H9 (cell line): ENCODE measurements at regions not wholly inside any gene's neighbourhood (a gene's known extent, or its start where the extent isn't known, plus 50 kb on each side); places are given as distances from the start of the nearest gene placed in this dataset.

Source experiments
- DNase-seq: peaks from one replicate; pipeline ENCODE4 v3.0.0-alpha.2; 2017
- H2AFZ ChIP-seq: one replicate; pipeline ENCODE4 v1.6.1; 2013; ENCODE audit warnings: mild to moderate bottlenecking, low read length, control low read depth, moderate library complexity
- H2AK5ac ChIP-seq: 2 replicates; pipeline ENCODE4 v1.6.1; 2013; ENCODE audit warnings: low read length, control low read depth, mixed read lengths; ENCODE audit not compliant: insufficient read length
- H2BK120ac ChIP-seq: one replicate; pipeline ENCODE4 v1.6.1; 2013; ENCODE audit warnings: low read depth, mild to moderate bottlenecking, low read length, control low read depth, inconsistent platforms; ENCODE audit not compliant: poor library complexity, severe bottlenecking
- H2BK12ac ChIP-seq: 2 replicates; pipeline ENCODE4 v1.6.1; 2013; ENCODE audit warnings: low read length, control low read depth, mixed read lengths, low read depth; ENCODE audit not compliant: insufficient read length
- H2BK15ac ChIP-seq: 2 replicates; pipeline ENCODE4 v1.6.1; 2013; ENCODE audit warnings: low read depth, low read length, control low read depth
- H2BK20ac ChIP-seq: one replicate; pipeline ENCODE4 v1.6.1; 2013; ENCODE audit warnings: low read depth, mild to moderate bottlenecking, low read length, control low read depth, inconsistent platforms; ENCODE audit not compliant: poor library complexity, severe bottlenecking
- H2BK5ac ChIP-seq: 2 replicates; pipeline ENCODE4 v1.6.1; 2013; ENCODE audit warnings: low read length, control low read depth, mixed read lengths; ENCODE audit not compliant: insufficient read length
- H3K14ac ChIP-seq: 2 replicates; pipeline ENCODE4 v1.6.1; 2013; ENCODE audit warnings: low read length, control low read depth; ENCODE audit not compliant: insufficient read depth
- H3K18ac ChIP-seq: 2 replicates; pipeline ENCODE4 v1.6.1; 2013; ENCODE audit warnings: low read depth, mild to moderate bottlenecking, mixed read lengths, low read length, control low read depth; ENCODE audit not compliant: insufficient read length
- H3K23ac ChIP-seq: 2 replicates; pipeline ENCODE4 v1.6.1; 2013; ENCODE audit warnings: low read length, control low read depth, mixed read lengths, low read depth; ENCODE audit not compliant: insufficient read length
- H3K23me2 ChIP-seq: 2 replicates; pipeline ENCODE4 v1.6.1; 2013; ENCODE audit warnings: low read depth, mild to moderate bottlenecking, mixed read lengths, low read length, control low read depth; ENCODE audit not compliant: insufficient read length, poor library complexity, severe bottlenecking
- H3K27ac ChIP-seq: 2 replicates; pipeline ENCODE4 v1.5.1; 2013; ENCODE audit warnings: low read length, control low read depth, mixed read lengths, low read depth; ENCODE audit not compliant: insufficient read length
- H3K27me3 ChIP-seq: 2 replicates; pipeline ENCODE4 v1.6.1; 2013; ENCODE audit warnings: low read length, control low read depth, inconsistent platforms; ENCODE audit not compliant: insufficient read depth
- H3K4ac ChIP-seq: 2 replicates; pipeline ENCODE4 v1.6.1; 2013; ENCODE audit warnings: low read depth, mild to moderate bottlenecking, control low read depth, inconsistent platforms, low read length, moderate library complexity
- H3K4me1 ChIP-seq: 2 replicates; pipeline ENCODE4 v1.6.1; 2013; ENCODE audit warnings: low read length, control low read depth, inconsistent platforms; ENCODE audit not compliant: insufficient read depth
- H3K4me2 ChIP-seq: 2 replicates; pipeline ENCODE4 v1.6.1; 2013; ENCODE audit warnings: low read length, control low read depth, mixed read lengths; ENCODE audit not compliant: insufficient read length, insufficient read depth
- H3K56ac ChIP-seq: 2 replicates; pipeline ENCODE4 v1.6.1; 2013; ENCODE audit warnings: low read depth, mild to moderate bottlenecking, mixed read lengths, low read length, control low read depth; ENCODE audit not compliant: insufficient read length
- H3K79me1 ChIP-seq: 2 replicates; pipeline ENCODE4 v1.6.1; 2013; ENCODE audit warnings: low read depth, mild to moderate bottlenecking, moderate library complexity, low read length, control low read depth, inconsistent platforms; ENCODE audit not compliant: insufficient read depth, poor library complexity, severe bottlenecking
- H3K79me2 ChIP-seq: 2 replicates; pipeline ENCODE4 v1.6.1; 2013; ENCODE audit warnings: low read length, control low read depth, inconsistent platforms; ENCODE audit not compliant: insufficient read depth
- H3K9ac ChIP-seq: 2 replicates; pipeline ENCODE4 v1.6.1; 2013; ENCODE audit warnings: low read length, control low read depth, mixed read lengths; ENCODE audit not compliant: insufficient read length; ENCODE audit errors: extremely low read depth
- H3K9me3 ChIP-seq: one replicate; pipeline ENCODE4 v1.6.1; 2013; ENCODE audit warnings: low read depth, low read length, inconsistent platforms; ENCODE audit not compliant: control insufficient read depth
- H3T11ph ChIP-seq: one replicate; pipeline ENCODE4 v1.6.1; 2013; ENCODE audit warnings: mild to moderate bottlenecking, low read length, control low read depth, inconsistent platforms
- H4K20me1 ChIP-seq: one replicate; pipeline ENCODE4 v1.6.1; 2013; ENCODE audit not compliant: control insufficient read depth, insufficient read length, insufficient read depth
- H4K5ac ChIP-seq: 2 replicates; pipeline ENCODE4 v1.6.1; 2013; ENCODE audit warnings: low read depth, mild to moderate bottlenecking, mixed read lengths, low read length, control low read depth; ENCODE audit not compliant: insufficient read length
- H4K8ac ChIP-seq: replicated peaks from 2 replicates; pipeline ENCODE4 v1.6.1; 2013; ENCODE audit warnings: low read length, control low read depth, mixed read lengths, low read depth; ENCODE audit not compliant: insufficient read length
- H4K91ac ChIP-seq: 2 replicates; pipeline ENCODE4 v1.6.1; 2013; ENCODE audit warnings: low read depth, mild to moderate bottlenecking, moderate library complexity, mixed read lengths, low read length, control low read depth; ENCODE audit not compliant: insufficient read length
- H3K27ac Mint-ChIP-seq, 3 experiments: 2 replicates in 2 of 3; 3 replicates in 1 of 3; pipeline ENCODE4 v1.8.0; 2020 to 2021; ENCODE audit warnings: mixed read lengths in 3 of 3, mild to moderate bottlenecking in 1 of 3, moderate library complexity in 1 of 3
- H3K27me3 Mint-ChIP-seq: 2 replicates; pipeline ENCODE4 v1.8.0; 2021; ENCODE audit warnings: low read depth, mild to moderate bottlenecking, moderate library complexity, mixed read lengths
- H3K36me3 Mint-ChIP-seq, 3 experiments: 2 replicates in 2 of 3; 3 replicates in 1 of 3; pipeline ENCODE4 v1.8.0; 2020 to 2021; ENCODE audit warnings: low read depth in 3 of 3, mixed read lengths in 3 of 3; ENCODE audit not compliant: insufficient read depth in 1 of 3
- H3K4me1 Mint-ChIP-seq, 2 experiments: 2 replicates each; pipeline ENCODE4 v1.8.0; 2020; ENCODE audit warnings: mixed read lengths in 2 of 2
- H3K4me3 Mint-ChIP-seq, 2 experiments: 2 replicates in 1 of 2; 3 replicates in 1 of 2; pipeline ENCODE4 v1.8.0; 2020 to 2021; ENCODE audit warnings: mild to moderate bottlenecking in 2 of 2, mixed read lengths in 2 of 2, moderate library complexity in 1 of 2
- H3K9me3 Mint-ChIP-seq, 2 experiments: 2 replicates in 1 of 2; 3 replicates in 1 of 2; pipeline ENCODE4 v1.8.0; 2020; ENCODE audit warnings: mild to moderate bottlenecking in 2 of 2, mixed read lengths in 2 of 2, moderate library complexity in 1 of 2
- WGBS: extraction: QIAGEN DNeasy Blood & Tissue Kit; methylation state at CpG from one replicate; pipeline ENCODE4 v1.1.7; 2013; ENCODE audit warnings: missing lambda C conversion rate, low lambda C conversion rate, mixed read lengths; ENCODE audit not compliant: insufficient read length; ENCODE audit errors: extremely low coverage; 5-methylcytosine and 5-hydroxymethylcytosine counted together
- TF ChIP-seq, protein P1 (sequence below): fragments of 200-600 bp; sonication (generic); conservative IDR thresholded peaks from 3 replicates; pipeline ENCODE4 v1.8.0; 2021; ENCODE audit warnings: antibody characterized with exemption, mild to moderate bottlenecking

DNA sequence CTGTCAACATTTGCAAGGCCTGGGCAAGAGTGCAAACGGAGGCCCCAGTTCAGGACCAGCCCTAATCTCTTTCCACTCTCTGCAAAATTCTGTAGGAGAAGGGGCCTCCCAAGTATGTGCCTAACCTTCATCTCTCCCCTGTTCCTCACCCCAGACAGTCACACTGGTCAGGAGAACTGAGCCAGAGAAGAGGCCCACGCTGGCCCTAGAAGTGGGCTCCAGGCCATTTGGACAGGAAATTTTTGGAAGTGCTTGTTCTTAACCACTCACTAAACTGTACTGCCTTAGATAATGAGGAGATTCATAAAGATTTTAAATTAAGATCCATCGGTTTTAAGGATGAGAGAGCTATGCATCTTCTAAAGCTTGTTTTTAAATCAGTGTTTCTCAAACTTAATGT is 129.7 kb upstream of the ADGRL2 start:
- no peak overlapping the region for H4K91ac ChIP-seq
- no peak overlapping the region for H3K23ac ChIP-seq
- no peak overlapping the region for H2BK20ac ChIP-seq
- no peak overlapping the region for H3K4me2 ChIP-seq
- H3T11ph ChIP-seq, result no peak overlapping the region
- H4K8ac ChIP-seq, result no peak overlapping the region
- H3K9ac ChIP-seq, result no peak overlapping the region
- no peak overlapping the region for H3K14ac ChIP-seq
- peaks cover 19 to 20% of the 10 kb centered on the region in 2 experiments for H3K4me1 Mint-ChIP-seq
- TF ChIP-seq, protein P1, sequence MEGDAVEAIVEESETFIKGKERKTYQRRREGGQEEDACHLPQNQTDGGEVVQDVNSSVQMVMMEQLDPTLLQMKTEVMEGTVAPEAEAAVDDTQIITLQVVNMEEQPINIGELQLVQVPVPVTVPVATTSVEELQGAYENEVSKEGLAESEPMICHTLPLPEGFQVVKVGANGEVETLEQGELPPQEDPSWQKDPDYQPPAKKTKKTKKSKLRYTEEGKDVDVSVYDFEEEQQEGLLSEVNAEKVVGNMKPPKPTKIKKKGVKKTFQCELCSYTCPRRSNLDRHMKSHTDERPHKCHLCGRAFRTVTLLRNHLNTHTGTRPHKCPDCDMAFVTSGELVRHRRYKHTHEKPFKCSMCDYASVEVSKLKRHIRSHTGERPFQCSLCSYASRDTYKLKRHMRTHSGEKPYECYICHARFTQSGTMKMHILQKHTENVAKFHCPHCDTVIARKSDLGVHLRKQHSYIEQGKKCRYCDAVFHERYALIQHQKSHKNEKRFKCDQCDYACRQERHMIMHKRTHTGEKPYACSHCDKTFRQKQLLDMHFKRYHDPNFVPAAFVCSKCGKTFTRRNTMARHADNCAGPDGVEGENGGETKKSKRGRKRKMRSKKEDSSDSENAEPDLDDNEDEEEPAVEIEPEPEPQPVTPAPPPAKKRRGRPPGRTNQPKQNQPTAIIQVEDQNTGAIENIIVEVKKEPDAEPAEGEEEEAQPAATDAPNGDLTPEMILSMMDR, result no peak
- H3K79me2 ChIP-seq, result no peaks in the 10 kb centered on the region
- H3K9me3 ChIP-seq, result no peaks in the 10 kb centered on the region
- no peak overlapping the region for H3K18ac ChIP-seq
- H3K27me3 Mint-ChIP-seq, result no peaks in the 10 kb centered on the region
- no peak for DNase-seq
- H4K20me1 ChIP-seq, result no peaks in the 10 kb centered on the region
- H2AFZ ChIP-seq, result no peak overlapping the region
- H3K23me2 ChIP-seq, result no peaks in the 10 kb centered on the region
- H2AK5ac ChIP-seq, result no peak overlapping the region
- no peak overlapping the region for H2BK15ac ChIP-seq
- H3K9me3 Mint-ChIP-seq, result peaks cover 0 to 5% of the 10 kb centered on the region in 2 experiments; a peak in 1 of 5 replicates
- peaks cover 0 to 8% (median 2%) of the 10 kb centered on the region in 3 experiments; a peak in 2 of 7 replicates for H3K36me3 Mint-ChIP-seq
- no peaks in the 10 kb centered on the region for H3K27me3 ChIP-seq
- H2BK5ac ChIP-seq, result no peak overlapping the region
- no peaks in the 10 kb centered on the region; the same call in 1 of the 2 replicates for H3K4me1 ChIP-seq
- H2BK120ac ChIP-seq, result no peak overlapping the region
- no peak overlapping the region for H4K5ac ChIP-seq
- H3K79me1 ChIP-seq, result no peaks in the 10 kb centered on the region
- no CpG with 5 or more reads among the region's 3 CpGs for WGBS
- H3K27ac Mint-ChIP-seq, result peak overlapping the region in 1 of 3 experiments; percentile 9; a peak in 1 of 7 replicates
- H3K56ac ChIP-seq, result no peak overlapping the region
- H2BK12ac ChIP-seq, result no peak overlapping the region
- no peak overlapping the region for H3K4me3 Mint-ChIP-seq
- H3K27ac ChIP-seq, result no peak overlapping the region
- no peak overlapping the region for H3K4ac ChIP-seq
